Erythroblast (primary cell): ENCODE measurements at regions not wholly inside any gene's neighbourhood (a gene's known extent, or its start where the extent isn't known, plus 50 kb on each side); places are given as distances from the start of the nearest gene placed in this dataset.

ENCODE experiments used
- GATA1 ChIP-seq: IDR thresholded peaks from 2 replicates; pipeline ENCODE4 v1.6.1; 2011; ENCODE audit warnings: low read depth, mild to moderate bottlenecking, control low read depth, low read length, moderate library complexity
- POLR2A ChIP-seq: IDR thresholded peaks from 2 replicates; pipeline ENCODE4 v1.6.1; 2011; ENCODE audit warnings: mild to moderate bottlenecking, low read length

DNA sequence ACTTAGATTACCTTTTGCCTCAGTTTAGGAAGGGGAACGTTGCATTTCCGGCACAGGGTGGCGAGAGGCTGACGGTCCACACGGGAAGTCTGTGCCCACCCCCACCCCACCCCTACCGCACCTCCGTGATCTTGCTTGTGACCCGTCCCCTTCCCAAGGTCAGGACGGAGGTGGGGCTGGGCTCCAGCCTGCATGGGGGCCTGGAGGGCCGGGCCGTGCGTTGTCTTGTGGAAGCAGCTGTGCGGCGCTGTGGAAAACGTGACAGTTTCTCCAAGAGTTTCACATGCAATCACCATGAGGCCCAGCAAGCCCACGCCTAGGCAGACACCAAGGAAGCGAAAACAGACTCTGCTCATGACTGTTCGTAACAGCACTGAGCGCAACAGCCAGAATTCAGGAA is 76.8 kb upstream of the HDAC4 start:
- TF ChIP-seq POLR2A (no peak), GATA1 (no peak)
